Chondrocyte (in vitro differentiated cells): ENCODE measurements at regions not wholly inside any gene's neighbourhood (a gene's known extent, or its start where the extent isn't known, plus 50 kb on each side); places are given as distances from the start of the nearest gene placed in this dataset.

Source experiments
- DNase-seq: peaks from one replicate; pipeline ENCODE4 v3.0.0; 2021; ENCODE audit warnings: mixed read lengths, low spot score
- H3K27ac Mint-ChIP-seq: one replicate; pipeline ENCODE4 v1.8.0; 2021; ENCODE audit warnings: mild to moderate bottlenecking, moderate library complexity, mixed read lengths; ENCODE audit not compliant: unreplicated experiment
- H3K27me3 Mint-ChIP-seq: 2 replicates; pipeline ENCODE4 v1.8.0; 2021; ENCODE audit warnings: low read depth, mixed read lengths
- H3K36me3 Mint-ChIP-seq: 2 replicates; pipeline ENCODE4 v1.8.0; 2021; ENCODE audit warnings: low read depth, mixed read lengths
- H3K4me1 Mint-ChIP-seq: 2 replicates; pipeline ENCODE4 v1.8.0; 2021; ENCODE audit warnings: low read depth, mild to moderate bottlenecking, mixed read lengths
- H3K4me3 Mint-ChIP-seq: one replicate; pipeline ENCODE4 v1.8.0; 2021; ENCODE audit warnings: mild to moderate bottlenecking, moderate library complexity, mixed read lengths; ENCODE audit not compliant: unreplicated experiment
- H3K9me3 Mint-ChIP-seq: 2 replicates; pipeline ENCODE4 v1.8.0; 2021; ENCODE audit warnings: low read depth, mixed read lengths
- TF ChIP-seq, protein P1 (sequence below): fragments of 200-600 bp; sonication (generic); IDR thresholded peaks from 2 replicates; pipeline ENCODE4 v1.5.0; 2021; ENCODE audit warnings: antibody characterized with exemption, mild to moderate bottlenecking, moderate library complexity

DNA sequence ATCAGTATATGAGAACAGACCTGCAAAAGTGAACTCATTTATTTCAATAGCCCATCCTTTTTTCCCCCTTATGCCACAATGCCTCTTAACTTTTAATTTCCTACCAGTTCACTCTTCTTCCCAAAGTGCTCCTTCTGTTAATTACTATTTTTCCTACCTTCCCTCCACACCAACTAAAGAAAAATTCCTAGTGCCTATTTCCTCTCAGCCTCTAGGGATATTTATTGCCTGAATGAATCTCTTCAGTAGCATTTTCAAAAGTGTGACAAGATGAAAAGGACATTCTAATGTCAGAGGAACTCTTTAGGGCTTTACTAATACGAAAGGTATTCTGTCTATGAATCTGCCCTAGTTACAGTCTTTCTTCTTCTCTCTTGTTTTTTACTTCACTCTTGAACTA lies 181.1 kb upstream of the SPRY1 start:
- peak overlapping the region; percentile 60 for H3K27ac Mint-ChIP-seq
- TF ChIP-seq, protein P1, sequence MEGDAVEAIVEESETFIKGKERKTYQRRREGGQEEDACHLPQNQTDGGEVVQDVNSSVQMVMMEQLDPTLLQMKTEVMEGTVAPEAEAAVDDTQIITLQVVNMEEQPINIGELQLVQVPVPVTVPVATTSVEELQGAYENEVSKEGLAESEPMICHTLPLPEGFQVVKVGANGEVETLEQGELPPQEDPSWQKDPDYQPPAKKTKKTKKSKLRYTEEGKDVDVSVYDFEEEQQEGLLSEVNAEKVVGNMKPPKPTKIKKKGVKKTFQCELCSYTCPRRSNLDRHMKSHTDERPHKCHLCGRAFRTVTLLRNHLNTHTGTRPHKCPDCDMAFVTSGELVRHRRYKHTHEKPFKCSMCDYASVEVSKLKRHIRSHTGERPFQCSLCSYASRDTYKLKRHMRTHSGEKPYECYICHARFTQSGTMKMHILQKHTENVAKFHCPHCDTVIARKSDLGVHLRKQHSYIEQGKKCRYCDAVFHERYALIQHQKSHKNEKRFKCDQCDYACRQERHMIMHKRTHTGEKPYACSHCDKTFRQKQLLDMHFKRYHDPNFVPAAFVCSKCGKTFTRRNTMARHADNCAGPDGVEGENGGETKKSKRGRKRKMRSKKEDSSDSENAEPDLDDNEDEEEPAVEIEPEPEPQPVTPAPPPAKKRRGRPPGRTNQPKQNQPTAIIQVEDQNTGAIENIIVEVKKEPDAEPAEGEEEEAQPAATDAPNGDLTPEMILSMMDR, result no peak
- no peak overlapping the region for H3K4me3 Mint-ChIP-seq
- peaks cover 45% of the 10 kb centered on the region for H3K4me1 Mint-ChIP-seq
- no peak for DNase-seq
- H3K27me3 Mint-ChIP-seq, result no peaks in the 10 kb centered on the region
- no peaks in the 10 kb centered on the region for H3K36me3 Mint-ChIP-seq
- no peaks in the 10 kb centered on the region for H3K9me3 Mint-ChIP-seq

DNA sequence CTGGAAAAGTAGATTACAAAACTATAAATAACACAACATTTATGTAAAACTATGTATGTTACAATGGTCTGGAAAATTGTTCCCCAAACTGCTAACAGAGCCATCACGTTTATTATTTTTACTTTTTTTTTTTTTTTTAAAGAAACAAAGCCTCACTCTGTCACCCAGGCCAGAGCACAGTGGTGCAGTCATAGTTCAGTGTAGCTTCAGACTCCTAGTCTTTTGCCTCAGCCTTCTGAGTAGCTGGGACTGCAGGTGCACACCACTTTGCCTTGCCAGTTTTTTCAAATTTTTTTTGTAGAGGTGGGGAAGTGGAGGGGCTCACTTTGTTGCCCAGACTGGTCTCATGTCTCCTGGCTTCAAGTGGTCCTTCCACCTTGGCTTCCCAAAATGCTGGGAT lies 180.1 kb upstream of the SPRY1 start:
- Mint-ChIP-seq H3K9me3 (no peaks in the 10 kb centered on the region), H3K36me3 (no peaks in the 10 kb centered on the region), H3K4me1 (peaks cover 46% of the 10 kb centered on the region), H3K27ac (no peak overlapping the region), H3K4me3 (no peak overlapping the region), H3K27me3 (no peaks in the 10 kb centered on the region)
- no peak for DNase-seq
- TF ChIP-seq, protein P1, result no peak

DNA sequence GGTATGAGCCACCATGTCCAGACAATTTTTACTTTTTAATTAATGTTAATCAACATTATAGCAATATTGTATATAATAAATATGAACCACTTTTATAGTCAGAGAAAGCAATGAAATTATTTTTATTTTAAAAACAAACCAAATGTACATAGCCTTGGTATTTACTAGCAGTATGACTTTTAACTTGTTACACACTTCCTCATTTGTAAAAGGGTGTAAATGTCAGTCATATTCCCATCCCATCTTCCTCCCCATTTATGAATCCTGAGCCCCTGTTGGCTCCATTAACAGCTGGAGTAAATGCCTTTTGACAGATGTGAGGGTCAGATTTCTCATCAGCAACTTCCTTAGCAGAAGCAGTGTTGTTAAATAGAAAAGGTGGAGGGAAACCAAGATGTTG lies 179.6 kb upstream of the SPRY1 start:
- Mint-ChIP-seq H3K27ac (peak overlapping the region; percentile 32), H3K4me3 (no peak overlapping the region), H3K9me3 (no peaks in the 10 kb centered on the region), H3K4me1 (peaks cover 47% of the 10 kb centered on the region), H3K36me3 (no peaks in the 10 kb centered on the region), H3K27me3 (no peaks in the 10 kb centered on the region)
- TF ChIP-seq, protein P1, result no peak
- no peak for DNase-seq

DNA sequence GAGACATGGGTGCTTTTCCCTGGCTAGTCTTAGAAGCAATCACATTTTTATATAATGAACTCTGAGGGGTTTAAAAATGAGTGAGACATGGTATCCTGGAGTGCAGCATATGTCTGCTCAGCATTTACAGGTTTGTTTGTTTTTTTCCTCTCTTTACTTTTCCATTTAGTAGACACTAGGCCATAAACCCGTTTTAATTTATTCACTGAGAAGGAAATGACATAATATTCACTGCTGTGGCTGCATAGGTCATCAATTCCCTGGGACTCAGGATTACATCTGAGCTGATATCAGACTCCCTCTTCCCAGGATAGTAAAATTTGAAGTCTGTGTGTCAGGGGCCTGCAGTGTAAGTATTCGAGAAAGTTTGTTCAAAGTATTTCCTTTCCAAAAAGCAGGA lies 178.9 kb upstream of the SPRY1 start:
- H3K4me3 Mint-ChIP-seq, result no peak overlapping the region
- H3K9me3 Mint-ChIP-seq, result no peaks in the 10 kb centered on the region
- DNase-seq, result no peak
- TF ChIP-seq, protein P1, result no peak
- no peaks in the 10 kb centered on the region for H3K36me3 Mint-ChIP-seq
- peaks cover 47% of the 10 kb centered on the region for H3K4me1 Mint-ChIP-seq
- peak overlapping the region; percentile 49 for H3K27ac Mint-ChIP-seq
- no peaks in the 10 kb centered on the region for H3K27me3 Mint-ChIP-seq

DNA sequence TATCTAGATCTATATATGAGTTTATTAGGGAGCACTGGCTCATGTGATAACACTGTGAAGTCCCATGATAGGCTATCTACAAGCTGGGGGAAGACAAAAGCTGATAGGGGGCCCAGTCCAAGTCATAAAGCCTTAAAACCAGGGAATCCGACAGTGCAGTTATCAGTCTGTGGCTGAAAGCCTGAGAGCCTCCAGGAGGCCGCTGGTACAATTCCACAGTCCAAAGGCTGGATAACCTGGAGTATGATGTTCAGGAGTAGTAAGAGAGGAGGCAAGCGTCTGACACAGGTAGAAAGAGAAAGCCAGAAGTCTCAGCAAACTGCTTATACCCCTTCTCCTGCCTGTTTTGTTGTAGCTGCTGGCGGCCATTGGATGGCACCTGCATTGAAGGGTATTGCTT lies 177.6 kb upstream of the SPRY1 start:
- H3K27me3 Mint-ChIP-seq, result no peaks in the 10 kb centered on the region
- no peak for DNase-seq
- no peaks in the 10 kb centered on the region for H3K36me3 Mint-ChIP-seq

More for the DNA sequence above, 177.6 kb upstream of the SPRY1 start:
- H3K27ac Mint-ChIP-seq, result no peak overlapping the region
- H3K4me3 Mint-ChIP-seq, result no peak overlapping the region
- H3K4me1 Mint-ChIP-seq, result peaks cover 44% of the 10 kb centered on the region
- H3K9me3 Mint-ChIP-seq, result no peaks in the 10 kb centered on the region
- TF ChIP-seq, protein P1, result no peak
